ENCODE measurements at regions not wholly inside any gene's neighbourhood (a gene's known extent, or its start where the extent isn't known, plus 50 kb on each side); places are given as distances from the start of the nearest gene placed in this dataset.
"Not testable (repeated sequence)": the region's sequence is repeated elsewhere in the genome, so short reads cannot be mapped to it uniquely, and the experiment has no call there.

DNA sequence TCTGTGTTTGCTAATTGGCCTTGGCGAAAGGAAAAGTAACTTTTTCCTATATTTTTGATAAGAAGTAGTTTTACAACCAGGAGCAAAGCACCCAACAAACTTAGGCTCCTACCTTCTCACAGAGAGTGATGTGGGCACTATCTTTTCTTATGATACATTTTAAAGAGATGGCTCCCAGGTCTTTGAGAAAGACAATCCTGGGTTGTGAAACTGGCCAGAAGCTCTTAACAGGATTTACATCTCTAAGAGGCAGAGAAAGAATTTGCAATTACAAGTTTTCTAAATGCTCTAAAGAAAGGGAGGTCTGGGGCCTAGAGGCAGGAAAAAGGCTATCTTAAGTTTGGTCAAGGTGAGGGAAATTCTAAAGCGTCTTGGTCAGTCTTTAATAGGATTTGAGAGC is 609.7 kb downstream of the VGLL3 start:
- Histone ChIP-seq H3K4me1 (ENCODE audit: control insufficient read depth, insufficient read depth, low read length, unreplicated experiment) (no peaks in the 10 kb centered on the region), H3K36me3 (ENCODE audit: insufficient read depth, low read length) (no peaks in the 10 kb centered on the region), H2AFZ (ENCODE audit: low read length, unreplicated experiment) (no peak overlapping the region), H3K27me3 (ENCODE audit: insufficient read depth, low read length) (no peaks in the 10 kb centered on the region), H3K79me2 (ENCODE audit: control insufficient read depth, insufficient read depth, low read length, unreplicated experiment) (no peaks in the 10 kb centered on the region), H3K4me3 (ENCODE audit: low read depth, low read length) (no peak overlapping the region), H3K27ac (ENCODE audit: low read depth, low read length) (no peak overlapping the region)

DNA sequence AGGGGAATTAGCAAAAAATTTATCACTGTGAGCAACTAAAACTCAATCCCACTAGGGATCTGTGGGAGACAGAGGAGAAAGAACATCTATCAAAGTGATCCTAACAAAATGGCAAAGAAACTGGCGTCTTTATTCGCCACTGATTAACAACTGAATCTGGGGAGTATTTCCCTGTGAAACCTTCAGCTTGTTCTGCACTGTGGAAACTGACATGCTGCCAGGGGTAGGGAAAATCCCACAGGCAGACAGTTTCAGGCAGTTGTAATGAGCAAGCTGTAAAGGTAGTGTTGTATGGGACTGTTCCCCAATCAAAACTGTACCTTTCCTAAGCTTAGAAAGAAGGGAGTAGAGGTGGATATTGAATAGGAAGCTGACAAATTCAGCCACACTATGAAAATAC is 611.7 kb downstream of the VGLL3 start:
- Histone ChIP-seq H3K4me3 (ENCODE audit: low read depth, low read length) (no peak overlapping the region), H2AFZ (ENCODE audit: low read length, unreplicated experiment) (no peak overlapping the region), H3K36me3 (ENCODE audit: insufficient read depth, low read length) (no peaks in the 10 kb centered on the region), H3K79me2 (ENCODE audit: control insufficient read depth, insufficient read depth, low read length, unreplicated experiment) (no peaks in the 10 kb centered on the region), H3K4me1 (ENCODE audit: control insufficient read depth, insufficient read depth, low read length, unreplicated experiment) (no peaks in the 10 kb centered on the region), H3K27me3 (ENCODE audit: insufficient read depth, low read length) (no peaks in the 10 kb centered on the region), H3K27ac (ENCODE audit: low read depth, low read length) (no peak overlapping the region)

DNA sequence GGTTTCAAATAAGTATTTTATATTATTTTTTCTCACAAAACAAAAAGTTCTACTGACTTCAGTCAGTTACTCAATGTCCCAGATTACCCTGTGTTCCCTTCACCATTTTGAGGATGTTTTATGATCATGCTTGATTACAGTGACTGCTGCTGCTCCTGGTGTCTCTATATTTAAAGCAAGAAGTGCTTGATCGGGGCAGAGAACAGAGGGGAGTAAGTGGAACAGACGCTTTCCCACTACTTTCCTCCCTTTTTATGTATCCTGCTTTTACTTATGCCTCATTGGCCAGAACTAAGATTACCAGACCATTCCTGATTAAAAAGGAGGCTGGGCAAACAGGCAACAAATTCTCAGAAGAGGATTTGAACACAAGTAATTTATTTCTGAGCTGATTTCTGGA is 612.1 kb downstream of the VGLL3 start:
- no peaks in the 10 kb centered on the region for H3K4me1 ChIP-seq (ENCODE audit: control insufficient read depth, insufficient read depth, low read length, unreplicated experiment)
- no peaks in the 10 kb centered on the region for H3K79me2 ChIP-seq (ENCODE audit: control insufficient read depth, insufficient read depth, low read length, unreplicated experiment)
- no peak overlapping the region for H3K27ac ChIP-seq (ENCODE audit: low read depth, low read length)
- H3K27me3 ChIP-seq (ENCODE audit: insufficient read depth, low read length): no peaks in the 10 kb centered on the region
- H3K4me3 ChIP-seq (ENCODE audit: low read depth, low read length): no peak overlapping the region
- no peaks in the 10 kb centered on the region for H3K36me3 ChIP-seq (ENCODE audit: insufficient read depth, low read length)
- H2AFZ ChIP-seq (ENCODE audit: low read length, unreplicated experiment): no peak overlapping the region

DNA sequence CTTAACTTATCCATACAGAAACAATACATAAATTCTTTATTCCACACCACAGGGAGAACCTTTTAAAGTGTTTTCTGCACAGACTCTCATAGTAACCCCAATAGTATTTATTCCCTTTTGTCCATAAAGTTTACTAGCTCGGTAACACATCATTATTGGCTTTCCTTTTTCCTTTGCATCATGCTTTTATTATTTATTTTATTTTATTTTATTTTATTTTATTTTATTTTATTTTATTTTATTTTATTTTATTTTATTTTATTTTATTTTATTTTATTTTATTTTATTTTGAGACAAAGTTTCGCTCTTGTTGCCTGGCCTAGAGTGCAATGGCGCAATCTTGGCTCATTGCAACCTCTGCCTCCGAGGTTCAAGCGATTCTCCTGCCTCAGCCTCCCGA is 655.4 kb downstream of the VGLL3 start:
- H3K27ac ChIP-seq (ENCODE audit: low read depth, low read length); H3K27me3 ChIP-seq (ENCODE audit: insufficient read depth, low read length); H3K4me1 ChIP-seq (ENCODE audit: control insufficient read depth, insufficient read depth, low read length, unreplicated experiment); H3K4me3 ChIP-seq (ENCODE audit: low read depth, low read length); H3K36me3 ChIP-seq (ENCODE audit: insufficient read depth, low read length); H3K79me2 ChIP-seq (ENCODE audit: control insufficient read depth, insufficient read depth, low read length, unreplicated experiment); H2AFZ ChIP-seq (ENCODE audit: low read length, unreplicated experiment): not testable (repeated sequence)

DNA sequence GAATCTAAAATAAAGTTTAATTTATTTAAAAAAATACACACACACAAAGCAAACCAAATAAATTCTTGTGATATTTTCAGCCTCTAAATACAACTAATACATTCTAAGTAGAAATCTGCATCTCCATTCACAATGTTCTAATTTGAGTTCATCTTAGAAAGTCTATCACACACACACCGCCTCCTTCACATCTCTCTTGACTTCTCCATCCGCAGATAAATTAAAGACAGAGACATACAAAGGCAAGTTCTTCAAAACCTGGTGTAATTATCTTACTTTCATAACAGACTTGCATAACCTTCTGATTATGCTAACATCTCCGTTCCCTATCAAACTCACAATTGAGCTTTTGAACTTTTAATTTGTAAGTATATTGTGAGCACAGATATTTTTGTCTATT is 657.3 kb downstream of the VGLL3 start:
- Histone ChIP-seq H3K4me1 (ENCODE audit: control insufficient read depth, insufficient read depth, low read length, unreplicated experiment) (no peaks in the 10 kb centered on the region), H3K79me2 (ENCODE audit: control insufficient read depth, insufficient read depth, low read length, unreplicated experiment) (no peaks in the 10 kb centered on the region), H2AFZ (ENCODE audit: low read length, unreplicated experiment) (no peak overlapping the region), H3K27me3 (ENCODE audit: insufficient read depth, low read length) (no peaks in the 10 kb centered on the region), H3K36me3 (ENCODE audit: insufficient read depth, low read length) (no peaks in the 10 kb centered on the region), H3K4me3 (ENCODE audit: low read depth, low read length) (no peak overlapping the region), H3K27ac (ENCODE audit: low read depth, low read length) (no peak overlapping the region)

DNA sequence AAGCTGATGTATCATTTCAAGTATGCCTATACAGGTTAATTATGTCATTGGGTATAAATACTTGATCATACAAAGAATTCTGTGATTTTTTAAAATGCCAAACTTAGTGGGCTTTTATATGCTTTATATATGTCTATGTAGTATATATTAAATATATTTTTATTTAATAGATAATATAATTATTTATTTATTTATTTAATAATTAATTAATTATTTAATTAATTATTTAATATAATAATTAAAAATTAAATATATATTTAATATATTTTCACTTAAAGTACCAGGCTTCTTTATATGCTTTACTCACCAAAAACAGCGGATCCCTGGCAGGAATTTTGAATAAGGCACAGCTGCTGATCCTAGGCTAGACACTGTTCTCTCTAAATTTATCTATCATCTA is 687.0 kb downstream of the VGLL3 start:
- H3K4me3 ChIP-seq (ENCODE audit: low read depth, low read length): no peak overlapping the region
- H3K36me3 ChIP-seq (ENCODE audit: insufficient read depth, low read length): no peaks in the 10 kb centered on the region
- H2AFZ ChIP-seq (ENCODE audit: low read length, unreplicated experiment): no peak overlapping the region
- H3K79me2 ChIP-seq (ENCODE audit: control insufficient read depth, insufficient read depth, low read length, unreplicated experiment): no peaks in the 10 kb centered on the region
- H3K4me1 ChIP-seq (ENCODE audit: control insufficient read depth, insufficient read depth, low read length, unreplicated experiment): no peaks in the 10 kb centered on the region
- H3K27me3 ChIP-seq (ENCODE audit: insufficient read depth, low read length): no peaks in the 10 kb centered on the region
- H3K27ac ChIP-seq (ENCODE audit: low read depth, low read length): no peak overlapping the region

DNA sequence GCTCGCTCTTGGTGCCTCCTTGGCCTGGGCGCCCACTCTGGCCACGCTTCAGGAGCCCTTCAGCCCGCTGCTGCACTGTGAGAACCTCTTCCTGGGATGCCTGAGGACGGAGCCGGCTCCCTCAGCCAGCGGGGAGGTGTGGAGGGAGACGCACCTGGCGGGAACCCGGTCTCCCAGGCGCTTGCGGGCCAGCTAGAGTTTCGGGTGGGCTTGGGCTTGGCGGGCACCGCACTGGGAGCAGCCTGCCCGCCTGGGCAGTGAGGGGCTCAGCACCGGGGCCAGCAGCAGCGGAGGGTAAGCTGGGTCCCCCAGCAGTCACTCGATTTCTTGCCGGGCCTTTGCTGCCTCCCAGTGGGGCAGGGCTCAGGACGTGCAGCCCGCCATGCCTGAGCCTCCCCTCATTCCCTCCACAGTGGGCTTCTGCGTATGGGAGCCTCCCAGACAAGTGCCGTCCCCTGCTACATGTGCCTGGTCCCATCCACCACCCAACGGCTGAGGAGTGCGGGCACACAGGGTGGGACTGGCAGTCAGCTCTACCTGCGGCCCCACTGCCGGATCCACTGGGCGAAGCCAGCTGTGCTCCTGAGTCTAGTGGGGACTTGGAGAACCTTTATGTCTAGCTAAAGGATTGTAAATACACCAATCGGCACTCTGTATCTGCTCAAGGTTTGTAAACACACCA is 708.7 kb downstream of the VGLL3 start:
- H3K36me3 ChIP-seq (ENCODE audit: insufficient read depth, low read length): no peaks in the 10 kb centered on the region
- H3K27ac ChIP-seq (ENCODE audit: low read depth, low read length): no peak overlapping the region
- no peaks in the 10 kb centered on the region for H3K4me1 ChIP-seq (ENCODE audit: control insufficient read depth, insufficient read depth, low read length, unreplicated experiment)
- H3K4me3 ChIP-seq (ENCODE audit: low read depth, low read length): no peak overlapping the region
- no peak overlapping the region for H2AFZ ChIP-seq (ENCODE audit: low read length, unreplicated experiment)
- no peaks in the 10 kb centered on the region for H3K27me3 ChIP-seq (ENCODE audit: insufficient read depth, low read length)
- no peaks in the 10 kb centered on the region for H3K79me2 ChIP-seq (ENCODE audit: control insufficient read depth, insufficient read depth, low read length, unreplicated experiment)

DNA sequence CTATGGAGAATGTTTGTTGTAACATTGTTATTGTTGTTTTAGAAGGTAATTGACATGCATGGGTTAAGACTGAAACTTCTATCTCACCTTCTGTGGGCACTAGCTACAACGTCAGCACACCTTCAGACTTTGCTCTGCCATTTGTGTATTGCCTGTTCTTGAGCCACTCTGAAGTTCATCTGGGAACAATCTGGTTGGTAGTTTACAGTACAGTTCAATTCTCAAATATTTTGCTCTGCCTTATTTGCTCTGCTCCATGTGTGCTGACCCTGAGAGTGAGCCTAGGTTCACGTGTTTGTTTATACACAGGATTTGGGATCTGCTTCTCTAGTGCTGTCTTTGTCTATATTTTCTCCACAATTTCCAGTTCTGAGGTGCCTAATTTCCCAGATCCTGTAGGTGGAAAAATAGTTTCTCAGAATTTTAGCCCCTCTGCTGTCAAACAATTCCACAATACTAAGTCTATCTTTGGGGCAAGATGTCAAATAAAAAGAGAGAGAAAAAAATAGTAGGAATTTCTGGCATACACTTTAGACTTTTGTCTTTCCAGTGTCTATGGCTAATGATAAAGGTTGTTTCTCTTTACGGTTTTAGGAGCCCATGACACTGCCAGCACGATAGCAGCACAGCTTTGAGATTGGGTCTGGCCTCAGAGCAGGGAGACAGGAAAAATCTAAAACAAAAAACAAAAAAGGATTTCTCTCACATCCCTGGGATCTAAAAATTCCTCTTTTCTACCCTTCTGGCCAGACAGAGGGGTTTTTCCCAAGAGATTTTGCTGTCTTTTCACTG is 721.4 kb downstream of the VGLL3 start:
- Histone ChIP-seq H3K27me3 (ENCODE audit: insufficient read depth, low read length) (no peaks in the 10 kb centered on the region), H3K27ac (ENCODE audit: low read depth, low read length) (no peak overlapping the region), H3K36me3 (ENCODE audit: insufficient read depth, low read length) (no peaks in the 10 kb centered on the region), H3K79me2 (ENCODE audit: control insufficient read depth, insufficient read depth, low read length, unreplicated experiment) (no peaks in the 10 kb centered on the region), H2AFZ (ENCODE audit: low read length, unreplicated experiment) (no peak overlapping the region), H3K4me1 (ENCODE audit: control insufficient read depth, insufficient read depth, low read length, unreplicated experiment) (no peaks in the 10 kb centered on the region), H3K4me3 (ENCODE audit: low read depth, low read length) (no peak overlapping the region)

DNA sequence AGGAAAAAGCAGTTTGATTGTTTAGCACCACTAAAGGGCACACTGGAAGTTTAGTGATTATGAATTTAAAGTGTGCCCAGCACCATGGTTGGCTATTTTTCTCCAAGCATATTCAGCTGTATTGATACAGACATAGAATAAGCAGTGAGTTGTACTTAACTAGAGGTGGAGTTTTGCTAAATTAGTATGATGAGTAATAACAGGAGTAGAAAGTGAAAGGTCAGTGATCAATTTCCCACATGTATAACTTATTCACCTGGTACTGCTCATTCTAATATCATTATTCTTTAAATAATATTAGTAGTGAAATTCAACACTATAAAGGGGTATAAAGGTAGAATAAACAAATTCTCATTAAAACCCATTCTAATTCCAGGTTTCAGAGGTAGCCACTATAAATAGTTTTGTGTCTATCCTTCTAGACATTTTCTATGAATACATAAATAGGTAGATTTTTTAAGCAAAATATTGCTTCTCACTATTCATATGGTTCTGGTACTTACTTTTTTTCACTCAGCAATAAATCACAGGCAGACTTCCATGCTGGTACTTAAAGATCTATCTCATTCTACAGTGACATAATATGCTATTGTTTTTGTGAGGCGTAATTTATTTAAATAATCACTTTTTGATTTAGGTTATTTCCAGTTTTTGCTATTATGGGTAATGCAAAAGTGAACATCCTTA is 732.9 kb downstream of the VGLL3 start:
- Histone ChIP-seq H3K4me1 (ENCODE audit: control insufficient read depth, insufficient read depth, low read length, unreplicated experiment) (no peaks in the 10 kb centered on the region), H3K27ac (ENCODE audit: low read depth, low read length) (no peak overlapping the region), H3K4me3 (ENCODE audit: low read depth, low read length) (no peak overlapping the region), H3K36me3 (ENCODE audit: insufficient read depth, low read length) (no peaks in the 10 kb centered on the region), H2AFZ (ENCODE audit: low read length, unreplicated experiment) (no peak overlapping the region), H3K79me2 (ENCODE audit: control insufficient read depth, insufficient read depth, low read length, unreplicated experiment) (no peaks in the 10 kb centered on the region), H3K27me3 (ENCODE audit: insufficient read depth, low read length) (no peaks in the 10 kb centered on the region)

DNA sequence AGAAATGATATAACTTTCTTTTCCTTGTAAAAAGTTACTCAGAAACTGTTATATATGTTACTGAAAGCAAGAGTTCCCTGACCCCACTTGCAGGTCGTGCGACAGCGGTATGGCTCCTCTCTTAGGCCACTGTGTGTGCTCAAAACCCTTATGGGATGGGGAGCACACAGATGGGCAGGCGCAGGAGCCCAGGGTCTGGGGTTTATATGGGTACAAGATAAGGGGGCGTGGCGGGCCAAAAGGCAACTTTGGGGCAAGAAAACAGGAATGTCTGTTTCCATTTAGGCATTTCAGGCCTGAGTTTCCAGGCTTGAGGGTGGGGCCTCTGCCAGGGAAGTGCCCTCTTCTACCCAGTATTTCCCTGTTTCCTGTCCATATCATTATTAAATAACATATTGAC is 736.5 kb downstream of the VGLL3 start:
- no peak overlapping the region for H3K27ac ChIP-seq (ENCODE audit: low read depth, low read length)
- H2AFZ ChIP-seq (ENCODE audit: low read length, unreplicated experiment): no peak overlapping the region
- H3K79me2 ChIP-seq (ENCODE audit: control insufficient read depth, insufficient read depth, low read length, unreplicated experiment): no peaks in the 10 kb centered on the region
- no peaks in the 10 kb centered on the region for H3K4me1 ChIP-seq (ENCODE audit: control insufficient read depth, insufficient read depth, low read length, unreplicated experiment)
- H3K4me3 ChIP-seq (ENCODE audit: low read depth, low read length): no peak overlapping the region
- H3K36me3 ChIP-seq (ENCODE audit: insufficient read depth, low read length): no peaks in the 10 kb centered on the region
- no peaks in the 10 kb centered on the region for H3K27me3 ChIP-seq (ENCODE audit: insufficient read depth, low read length)

DNA sequence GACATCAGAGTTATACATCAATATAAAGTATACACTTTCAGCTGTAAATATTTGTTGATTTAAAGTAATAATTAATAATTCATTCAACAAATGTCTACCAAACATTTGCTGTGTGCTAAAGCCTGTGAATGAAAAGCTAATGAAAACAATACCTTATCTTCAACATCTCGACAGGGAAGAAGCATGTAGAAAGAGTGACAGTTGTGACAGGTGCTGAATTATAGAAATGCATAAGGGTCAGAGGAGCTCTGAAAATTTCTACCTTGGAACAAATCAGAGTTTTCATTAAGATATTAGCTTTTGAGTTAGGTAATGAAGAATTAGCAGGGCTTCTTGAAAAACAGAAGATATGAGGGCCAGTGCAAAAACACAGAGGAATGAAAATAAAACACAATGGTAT is 739.2 kb downstream of the VGLL3 start:
- Histone ChIP-seq H2AFZ (ENCODE audit: low read length, unreplicated experiment) (no peak overlapping the region), H3K79me2 (ENCODE audit: control insufficient read depth, insufficient read depth, low read length, unreplicated experiment) (no peaks in the 10 kb centered on the region), H3K36me3 (ENCODE audit: insufficient read depth, low read length) (no peaks in the 10 kb centered on the region), H3K4me3 (ENCODE audit: low read depth, low read length) (no peak overlapping the region), H3K27ac (ENCODE audit: low read depth, low read length) (no peak overlapping the region), H3K4me1 (ENCODE audit: control insufficient read depth, insufficient read depth, low read length, unreplicated experiment) (no peaks in the 10 kb centered on the region), H3K27me3 (ENCODE audit: insufficient read depth, low read length) (no peaks in the 10 kb centered on the region)
